ENCODE measurements at regions not wholly inside any gene's neighbourhood (a gene's known extent, or its start where the extent isn't known, plus 50 kb on each side); places are given as distances from the start of the nearest gene placed in this dataset.

GRCh38 chr12:127722611-127723010 lies 544.4 kb upstream of the TMEM132C start:
- Histone ChIP-seq H3K36me3 (ENCODE audit: control insufficient read depth in 2 of 2, insufficient read depth in 2 of 2, low read length in 1 of 2) (no peaks in the 10 kb centered on the region), H3K27me3 (ENCODE audit: control insufficient read depth in 2 of 2, insufficient read depth in 1 of 2, low read length in 1 of 2) (no peaks in the 10 kb centered on the region), H3K4me1 (ENCODE audit: control insufficient read depth in 2 of 2, insufficient read depth in 2 of 2, low read length in 2 of 2) (no peaks in the 10 kb centered on the region), H3K9me3 (ENCODE audit: control insufficient read depth in 2 of 2, insufficient read depth in 1 of 2, low read length in 1 of 2) (peaks cover 0 to 5% of the 10 kb centered on the region in 2 donors), H3K4me3 (ENCODE audit: low read length in 2 of 2) (no peak overlapping the region), H3K27ac (ENCODE audit: low read depth in 1 of 2, low read length in 1 of 2) (no peak overlapping the region)
- no peak for DNase-seq (ENCODE audit: low read depth in 6 of 9, low spot score in 9 of 9)
- 95% methylated on average over 5 of the region's 5 CpGs for WGBS

- no peak overlapping the region for H3K27ac ChIP-seq (ENCODE audit: low read depth in 1 of 2, low read length in 1 of 2)
- no peaks in the 10 kb centered on the region for H3K27me3 ChIP-seq (ENCODE audit: control insufficient read depth in 2 of 2, insufficient read depth in 1 of 2, low read length in 1 of 2)
- 73% methylated on average over 4 of the region's 4 CpGs for WGBS
- peaks cover 0 to 5% of the 10 kb centered on the region in 2 donors for H3K9me3 ChIP-seq (ENCODE audit: control insufficient read depth in 2 of 2, insufficient read depth in 1 of 2, low read length in 1 of 2)
- no peak overlapping the region for H3K4me3 ChIP-seq (ENCODE audit: low read length in 2 of 2)
- no peak for DNase-seq (ENCODE audit: low read depth in 6 of 9, low spot score in 9 of 9)
- H3K36me3 ChIP-seq (ENCODE audit: control insufficient read depth in 2 of 2, insufficient read depth in 2 of 2, low read length in 1 of 2) = no peaks in the 10 kb centered on the region
- H3K4me1 ChIP-seq (ENCODE audit: control insufficient read depth in 2 of 2, insufficient read depth in 2 of 2, low read length in 2 of 2) = no peaks in the 10 kb centered on the region
Observed at GRCh38 chr12:127723251-127723650, 543.7 kb upstream of the TMEM132C start.

- 86% methylated on average over 9 of the region's 9 CpGs for WGBS
- no peak for DNase-seq (ENCODE audit: low read depth in 6 of 9, low spot score in 9 of 9)
- H3K4me1 ChIP-seq (ENCODE audit: control insufficient read depth in 2 of 2, insufficient read depth in 2 of 2, low read length in 2 of 2) = no peaks in the 10 kb centered on the region
- no peak overlapping the region for H3K27ac ChIP-seq (ENCODE audit: low read depth in 1 of 2, low read length in 1 of 2)
- H3K36me3 ChIP-seq (ENCODE audit: control insufficient read depth in 2 of 2, insufficient read depth in 2 of 2, low read length in 1 of 2) = no peaks in the 10 kb centered on the region
- H3K4me3 ChIP-seq (ENCODE audit: low read length in 2 of 2) = no peak overlapping the region
- H3K9me3 ChIP-seq (ENCODE audit: control insufficient read depth in 2 of 2, insufficient read depth in 1 of 2, low read length in 1 of 2) = peaks cover 0 to 5% of the 10 kb centered on the region in 2 donors
- no peaks in the 10 kb centered on the region for H3K27me3 ChIP-seq (ENCODE audit: control insufficient read depth in 2 of 2, insufficient read depth in 1 of 2, low read length in 1 of 2)
Observed at GRCh38 chr12:127726671-127727315, 540.2 kb upstream of the TMEM132C start.

GRCh38 chr12:127728285-127728684 lies 538.7 kb upstream of the TMEM132C start:
- Histone ChIP-seq H3K9me3 (ENCODE audit: control insufficient read depth in 2 of 2, insufficient read depth in 1 of 2, low read length in 1 of 2) (peaks cover 0 to under 1% of the 10 kb centered on the region in 2 donors), H3K27ac (ENCODE audit: low read depth in 1 of 2, low read length in 1 of 2) (no peak overlapping the region), H3K27me3 (ENCODE audit: control insufficient read depth in 2 of 2, insufficient read depth in 1 of 2, low read length in 1 of 2) (no peaks in the 10 kb centered on the region), H3K4me3 (ENCODE audit: low read length in 2 of 2) (no peak overlapping the region), H3K4me1 (ENCODE audit: control insufficient read depth in 2 of 2, insufficient read depth in 2 of 2, low read length in 2 of 2) (no peaks in the 10 kb centered on the region), H3K36me3 (ENCODE audit: control insufficient read depth in 2 of 2, insufficient read depth in 2 of 2, low read length in 1 of 2) (no peaks in the 10 kb centered on the region)
- 88% methylated on average over 3 of the region's 3 CpGs for WGBS
- DNase-seq (ENCODE audit: low read depth in 6 of 9, low spot score in 9 of 9) = no peak

GRCh38 chr12:127728729-127729128 lies 538.2 kb upstream of the TMEM132C start:
- Histone ChIP-seq H3K9me3 (ENCODE audit: control insufficient read depth in 2 of 2, insufficient read depth in 1 of 2, low read length in 1 of 2) (no peaks in the 10 kb centered on the region), H3K4me3 (ENCODE audit: low read length in 2 of 2) (no peak overlapping the region), H3K27ac (ENCODE audit: low read depth in 1 of 2, low read length in 1 of 2) (no peak overlapping the region), H3K36me3 (ENCODE audit: control insufficient read depth in 2 of 2, insufficient read depth in 2 of 2, low read length in 1 of 2) (no peaks in the 10 kb centered on the region), H3K4me1 (ENCODE audit: control insufficient read depth in 2 of 2, insufficient read depth in 2 of 2, low read length in 2 of 2) (no peaks in the 10 kb centered on the region), H3K27me3 (ENCODE audit: control insufficient read depth in 2 of 2, insufficient read depth in 1 of 2, low read length in 1 of 2) (no peaks in the 10 kb centered on the region)
- no peak for DNase-seq (ENCODE audit: low read depth in 6 of 9, low spot score in 9 of 9)
- WGBS = 94% methylated on average over 5 of the region's 5 CpGs

- Histone ChIP-seq H3K4me1 (ENCODE audit: control insufficient read depth in 2 of 2, insufficient read depth in 2 of 2, low read length in 2 of 2) (no peaks in the 10 kb centered on the region), H3K27ac (ENCODE audit: low read depth in 1 of 2, low read length in 1 of 2) (no peak overlapping the region), H3K36me3 (ENCODE audit: control insufficient read depth in 2 of 2, insufficient read depth in 2 of 2, low read length in 1 of 2) (no peaks in the 10 kb centered on the region), H3K27me3 (ENCODE audit: control insufficient read depth in 2 of 2, insufficient read depth in 1 of 2, low read length in 1 of 2) (no peaks in the 10 kb centered on the region), H3K9me3 (ENCODE audit: control insufficient read depth in 2 of 2, insufficient read depth in 1 of 2, low read length in 1 of 2) (no peaks in the 10 kb centered on the region), H3K4me3 (ENCODE audit: low read length in 2 of 2) (no peak overlapping the region)
- 94% methylated on average over 1 of the region's 1 CpG for WGBS
- no peak for DNase-seq (ENCODE audit: low read depth in 6 of 9, low spot score in 9 of 9)
Observed at GRCh38 chr12:127729381-127729780, 537.6 kb upstream of the TMEM132C start.

- 73% methylated on average over 7 of the region's 7 CpGs for WGBS
- no peak for DNase-seq (ENCODE audit: low read depth in 6 of 9, low spot score in 9 of 9)
- Histone ChIP-seq H3K27ac (ENCODE audit: low read depth in 1 of 2, low read length in 1 of 2) (no peak overlapping the region), H3K4me1 (ENCODE audit: control insufficient read depth in 2 of 2, insufficient read depth in 2 of 2, low read length in 2 of 2) (no peaks in the 10 kb centered on the region), H3K36me3 (ENCODE audit: control insufficient read depth in 2 of 2, insufficient read depth in 2 of 2, low read length in 1 of 2) (no peaks in the 10 kb centered on the region), H3K9me3 (ENCODE audit: control insufficient read depth in 2 of 2, insufficient read depth in 1 of 2, low read length in 1 of 2) (no peaks in the 10 kb centered on the region), H3K27me3 (ENCODE audit: control insufficient read depth in 2 of 2, insufficient read depth in 1 of 2, low read length in 1 of 2) (no peaks in the 10 kb centered on the region), H3K4me3 (ENCODE audit: low read length in 2 of 2) (no peak overlapping the region)
Observed at GRCh38 chr12:127731657-127732056, 535.3 kb upstream of the TMEM132C start.

GRCh38 chr12:127742231-127742630 lies 524.7 kb upstream of the TMEM132C start:
- no peak for DNase-seq (ENCODE audit: low read depth in 6 of 9, low spot score in 9 of 9)
- H3K4me1 ChIP-seq (ENCODE audit: control insufficient read depth in 2 of 2, insufficient read depth in 2 of 2, low read length in 2 of 2) = no peaks in the 10 kb centered on the region
- H3K27ac ChIP-seq (ENCODE audit: low read depth in 1 of 2, low read length in 1 of 2) = no peak overlapping the region
- H3K27me3 ChIP-seq (ENCODE audit: control insufficient read depth in 2 of 2, insufficient read depth in 1 of 2, low read length in 1 of 2) = no peaks in the 10 kb centered on the region
- WGBS = 95% methylated on average over 8 of the region's 8 CpGs
- no peaks in the 10 kb centered on the region for H3K36me3 ChIP-seq (ENCODE audit: control insufficient read depth in 2 of 2, insufficient read depth in 2 of 2, low read length in 1 of 2)
- H3K4me3 ChIP-seq (ENCODE audit: low read length in 2 of 2) = no peak overlapping the region
- no peaks in the 10 kb centered on the region for H3K9me3 ChIP-seq (ENCODE audit: control insufficient read depth in 2 of 2, insufficient read depth in 1 of 2, low read length in 1 of 2)

- Histone ChIP-seq H3K4me1 (ENCODE audit: control insufficient read depth in 2 of 2, insufficient read depth in 2 of 2, low read length in 2 of 2) (no peaks in the 10 kb centered on the region), H3K9me3 (ENCODE audit: control insufficient read depth in 2 of 2, insufficient read depth in 1 of 2, low read length in 1 of 2) (no peaks in the 10 kb centered on the region), H3K27me3 (ENCODE audit: control insufficient read depth in 2 of 2, insufficient read depth in 1 of 2, low read length in 1 of 2) (no peaks in the 10 kb centered on the region), H3K36me3 (ENCODE audit: control insufficient read depth in 2 of 2, insufficient read depth in 2 of 2, low read length in 1 of 2) (no peaks in the 10 kb centered on the region), H3K27ac (ENCODE audit: low read depth in 1 of 2, low read length in 1 of 2) (no peak overlapping the region), H3K4me3 (ENCODE audit: low read length in 2 of 2) (no peak overlapping the region)
- WGBS = 88% methylated on average over 9 of the region's 9 CpGs
- no peak for DNase-seq (ENCODE audit: low read depth in 6 of 9, low spot score in 9 of 9)
Observed at GRCh38 chr12:127745469-127746212, 521.3 kb upstream of the TMEM132C start.
